Nephron progenitor cell (in vitro differentiated cells): ENCODE measurements at regions not wholly inside any gene's neighbourhood (a gene's known extent, or its start where the extent isn't known, plus 50 kb on each side); places are given as distances from the start of the nearest gene placed in this dataset.

Source experiments
- DNase-seq: peaks from one replicate; pipeline ENCODE4 v3.0.0; 2021
- H3K27ac Mint-ChIP-seq: 2 replicates; pipeline ENCODE4 v1.8.0; 2021; ENCODE audit warnings: mild to moderate bottlenecking, moderate library complexity, mixed read lengths
- H3K27me3 Mint-ChIP-seq: 2 replicates; pipeline ENCODE4 v1.8.0; 2021; ENCODE audit warnings: mild to moderate bottlenecking, low read depth, mixed read lengths; ENCODE audit not compliant: poor library complexity
- H3K36me3 Mint-ChIP-seq: 2 replicates; pipeline ENCODE4 v1.8.0; 2021; ENCODE audit warnings: low read depth, mixed read lengths
- H3K4me1 Mint-ChIP-seq: 2 replicates; pipeline ENCODE4 v1.8.0; 2021; ENCODE audit warnings: mixed read lengths
- H3K4me3 Mint-ChIP-seq: 2 replicates; pipeline ENCODE4 v1.8.0; 2021; ENCODE audit warnings: mild to moderate bottlenecking, moderate library complexity, mixed read lengths
- H3K9me3 Mint-ChIP-seq: 2 replicates; pipeline ENCODE4 v1.8.0; 2021; ENCODE audit warnings: mild to moderate bottlenecking, moderate library complexity, mixed read lengths
- TF ChIP-seq, protein P1 (sequence below): fragments of 200-600 bp; sonication (generic); IDR thresholded peaks from 2 replicates; pipeline ENCODE4 v1.5.0; 2021; ENCODE audit warnings: antibody characterized with exemption

DNA sequence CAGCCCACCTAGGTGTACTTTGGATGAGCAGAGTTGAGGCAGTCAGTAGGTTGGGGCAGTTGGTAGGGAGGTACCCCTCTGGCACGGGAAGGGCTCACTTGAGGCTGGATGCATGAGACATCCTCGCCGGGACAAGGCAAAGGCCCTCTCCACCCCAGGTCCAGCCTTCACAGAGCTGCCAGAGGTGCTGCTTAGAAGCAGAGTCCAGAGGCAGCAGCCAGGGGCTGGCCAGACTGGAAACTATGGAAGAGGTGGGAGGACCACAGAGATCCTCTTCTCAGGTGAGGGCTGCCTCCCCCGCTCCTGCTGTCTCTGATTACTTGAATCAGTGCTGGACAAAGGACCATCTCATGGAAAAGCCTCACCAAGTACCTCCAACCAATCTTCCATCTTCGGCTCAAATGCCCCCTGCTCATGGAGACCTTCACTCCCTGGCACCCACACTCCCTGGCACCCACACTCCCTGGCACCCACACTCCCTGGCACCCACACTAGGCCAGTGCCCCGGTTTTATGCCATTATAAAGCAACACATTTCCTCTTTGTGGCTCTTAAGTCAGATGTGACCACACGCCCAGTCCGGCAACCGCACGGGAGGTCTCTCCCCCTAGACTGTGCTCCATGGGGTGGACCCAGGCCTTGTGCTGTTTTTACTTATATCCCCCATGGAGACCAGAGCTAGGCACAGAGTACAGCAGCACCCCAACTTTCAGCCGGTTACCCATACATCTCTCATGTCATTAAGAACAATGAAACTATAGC, 100.1 kb downstream of the YTHDF1 start:
- H3K4me1 Mint-ChIP-seq, result no peaks in the 10 kb centered on the region
- H3K27me3 Mint-ChIP-seq, result peaks cover 80% of the 10 kb centered on the region
- no peak overlapping the region for H3K27ac Mint-ChIP-seq
- peaks cover 11% of the 10 kb centered on the region for H3K9me3 Mint-ChIP-seq
- no peaks in the 10 kb centered on the region for H3K36me3 Mint-ChIP-seq
- TF ChIP-seq, protein P1, sequence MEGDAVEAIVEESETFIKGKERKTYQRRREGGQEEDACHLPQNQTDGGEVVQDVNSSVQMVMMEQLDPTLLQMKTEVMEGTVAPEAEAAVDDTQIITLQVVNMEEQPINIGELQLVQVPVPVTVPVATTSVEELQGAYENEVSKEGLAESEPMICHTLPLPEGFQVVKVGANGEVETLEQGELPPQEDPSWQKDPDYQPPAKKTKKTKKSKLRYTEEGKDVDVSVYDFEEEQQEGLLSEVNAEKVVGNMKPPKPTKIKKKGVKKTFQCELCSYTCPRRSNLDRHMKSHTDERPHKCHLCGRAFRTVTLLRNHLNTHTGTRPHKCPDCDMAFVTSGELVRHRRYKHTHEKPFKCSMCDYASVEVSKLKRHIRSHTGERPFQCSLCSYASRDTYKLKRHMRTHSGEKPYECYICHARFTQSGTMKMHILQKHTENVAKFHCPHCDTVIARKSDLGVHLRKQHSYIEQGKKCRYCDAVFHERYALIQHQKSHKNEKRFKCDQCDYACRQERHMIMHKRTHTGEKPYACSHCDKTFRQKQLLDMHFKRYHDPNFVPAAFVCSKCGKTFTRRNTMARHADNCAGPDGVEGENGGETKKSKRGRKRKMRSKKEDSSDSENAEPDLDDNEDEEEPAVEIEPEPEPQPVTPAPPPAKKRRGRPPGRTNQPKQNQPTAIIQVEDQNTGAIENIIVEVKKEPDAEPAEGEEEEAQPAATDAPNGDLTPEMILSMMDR, result no peak
- DNase-seq, result no peak
- no peak overlapping the region for H3K4me3 Mint-ChIP-seq

DNA sequence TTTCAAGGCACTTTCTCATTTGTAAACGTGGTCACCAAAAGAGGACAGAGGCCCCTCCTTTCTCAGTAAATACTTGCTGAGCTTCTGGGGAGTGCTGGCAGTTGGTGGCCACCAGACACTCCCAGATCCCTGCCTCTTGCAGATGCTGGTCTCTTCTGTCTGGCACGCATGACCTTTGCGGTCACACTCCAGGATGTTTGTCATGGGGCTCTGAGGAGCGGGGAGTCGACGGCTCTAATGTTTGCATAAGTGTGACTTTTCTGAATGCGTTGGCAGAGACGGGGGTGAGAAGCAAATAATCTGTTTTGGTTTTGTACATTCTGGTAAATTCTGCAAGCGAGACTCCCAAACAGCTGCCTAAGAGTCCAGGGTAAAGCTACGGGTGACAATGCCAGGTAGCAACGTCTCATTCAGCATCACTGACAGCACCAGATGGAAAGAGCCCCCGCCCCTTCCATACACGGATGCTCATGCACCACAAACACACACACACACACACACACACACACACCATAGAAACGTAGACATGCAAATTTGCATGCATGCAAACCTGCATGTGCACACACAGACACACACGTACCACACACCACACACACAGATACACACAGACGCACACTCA, 101.1 kb downstream of the YTHDF1 start:
- H3K27ac Mint-ChIP-seq, result no peak overlapping the region
- H3K36me3 Mint-ChIP-seq, result no peaks in the 10 kb centered on the region
- H3K9me3 Mint-ChIP-seq, result peaks cover 18% of the 10 kb centered on the region
- H3K27me3 Mint-ChIP-seq, result peaks cover 91% of the 10 kb centered on the region
- H3K4me3 Mint-ChIP-seq, result no peak overlapping the region
- DNase-seq, result no peak
- no peaks in the 10 kb centered on the region for H3K4me1 Mint-ChIP-seq
- TF ChIP-seq, protein P1, result no peak

DNA sequence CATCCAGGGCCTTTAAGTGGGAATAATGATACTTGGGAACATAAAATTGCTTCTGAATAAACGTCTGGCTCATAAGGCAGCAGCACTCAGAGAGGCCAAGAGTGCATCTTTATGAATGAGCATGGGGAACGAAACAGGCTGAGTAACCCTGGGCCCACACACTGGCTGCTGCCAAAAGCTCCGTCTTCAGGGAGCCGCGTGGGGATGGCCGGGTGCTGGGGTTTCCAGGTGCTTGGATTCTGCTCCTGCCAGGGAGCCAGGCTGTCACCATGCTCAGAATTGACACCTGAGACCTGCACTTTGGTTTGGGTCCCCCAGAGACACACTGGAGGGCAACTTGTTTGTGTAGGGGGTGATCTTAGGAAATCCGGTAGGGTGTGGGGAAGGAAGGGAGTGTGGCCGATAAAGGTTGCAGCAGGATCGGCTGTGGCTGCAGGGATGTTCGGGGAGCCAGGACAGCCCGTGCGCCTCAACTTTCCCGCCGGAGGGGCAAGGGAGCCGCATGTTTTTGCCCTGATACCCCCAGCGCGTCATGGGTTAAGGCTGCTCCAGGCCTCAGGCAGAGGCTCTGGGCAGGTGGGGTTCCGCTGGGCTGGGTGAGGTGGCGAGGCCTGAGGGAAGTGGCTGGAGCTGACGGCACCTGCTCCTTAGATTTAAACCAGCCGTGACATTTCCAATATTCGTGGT, 101.8 kb downstream of the YTHDF1 start:
- H3K27me3 Mint-ChIP-seq, result peaks cover 93% of the 10 kb centered on the region

DNA sequence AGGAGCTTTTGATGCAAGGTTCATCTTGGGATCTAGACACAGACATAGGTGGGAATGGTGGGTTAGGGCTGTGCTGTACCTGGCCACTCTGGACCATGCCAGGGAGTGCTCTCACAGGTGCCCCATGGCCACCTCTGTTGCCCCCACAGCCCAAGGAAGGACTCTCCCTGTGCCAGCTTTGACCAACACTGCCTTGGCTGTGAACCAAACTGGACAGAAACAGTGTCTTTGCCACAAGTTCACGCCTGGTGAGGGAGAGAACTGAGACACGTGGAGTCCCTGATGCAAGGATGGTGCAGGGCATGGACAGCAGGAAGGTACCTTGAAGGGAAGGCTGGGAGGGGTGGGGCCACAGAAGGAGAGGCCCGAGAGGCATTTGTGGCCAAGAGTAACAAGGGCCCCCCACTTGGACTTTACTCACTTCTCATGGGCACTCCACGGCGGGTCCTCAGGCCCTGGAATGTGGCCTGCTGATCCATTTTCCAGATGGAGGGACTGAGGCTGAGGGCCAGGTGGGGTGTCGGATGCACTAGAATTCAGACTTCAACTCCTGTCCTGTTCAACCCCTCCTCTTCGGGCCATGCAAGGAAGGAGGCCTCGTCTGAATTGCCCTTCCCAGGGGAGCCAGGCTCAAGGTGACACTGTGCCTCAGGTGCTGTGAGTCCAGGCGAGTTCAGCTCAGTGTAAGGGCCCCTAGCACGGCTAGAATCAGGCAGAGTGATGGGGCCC, 103.3 kb downstream of the YTHDF1 start:
- TF ChIP-seq, protein P1, result no peak
- H3K27me3 Mint-ChIP-seq, result peaks cover 92% of the 10 kb centered on the region
- H3K27ac Mint-ChIP-seq, result no peak overlapping the region
- DNase-seq, result no peak
- H3K36me3 Mint-ChIP-seq, result no peaks in the 10 kb centered on the region
- H3K4me1 Mint-ChIP-seq, result no peaks in the 10 kb centered on the region
- H3K4me3 Mint-ChIP-seq, result no peak overlapping the region
- peaks cover 34% of the 10 kb centered on the region for H3K9me3 Mint-ChIP-seq

More for the DNA sequence above, 101.8 kb downstream of the YTHDF1 start:
- peaks cover 25% of the 10 kb centered on the region for H3K9me3 Mint-ChIP-seq
- H3K27ac Mint-ChIP-seq, result no peak overlapping the region
- TF ChIP-seq, protein P1, result no peak
- DNase-seq, result no peak
- no peak overlapping the region for H3K4me3 Mint-ChIP-seq
- H3K4me1 Mint-ChIP-seq, result no peaks in the 10 kb centered on the region
- H3K36me3 Mint-ChIP-seq, result no peaks in the 10 kb centered on the region

DNA sequence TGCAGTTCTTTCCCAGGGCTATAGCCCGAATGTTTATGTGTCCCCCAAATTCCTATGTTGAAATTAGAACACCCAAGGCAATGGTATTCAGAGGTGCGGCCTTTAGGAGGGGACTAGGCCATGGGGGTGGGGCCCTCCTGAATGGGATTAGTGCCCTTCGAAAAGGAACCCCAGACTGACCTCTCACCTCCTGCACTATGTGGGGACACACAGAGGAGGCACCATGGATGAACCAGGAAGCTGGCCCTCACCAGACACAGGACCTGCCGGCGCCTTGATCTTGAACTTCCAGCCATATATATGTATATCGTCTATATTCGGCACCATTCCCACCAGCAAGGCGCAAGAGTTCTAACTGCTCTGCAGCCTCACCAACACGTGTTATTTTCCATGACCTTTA, 101.5 kb upstream of the BHLHE23 start:
- H3K9me3 Mint-ChIP-seq, result peaks cover 39% of the 10 kb centered on the region
- no peaks in the 10 kb centered on the region for H3K4me1 Mint-ChIP-seq
- DNase-seq, result no peak
- H3K36me3 Mint-ChIP-seq, result no peaks in the 10 kb centered on the region
- no peak overlapping the region for H3K27ac Mint-ChIP-seq
- no peak overlapping the region for H3K4me3 Mint-ChIP-seq
- TF ChIP-seq, protein P1, result no peak
- H3K27me3 Mint-ChIP-seq, result peaks cover 87% of the 10 kb centered on the region
